Left ventricle myocardium inferior (tissue), 1 donor: ENCODE measurements at regions not wholly inside any gene's neighbourhood (a gene's known extent, or its start where the extent isn't known, plus 50 kb on each side); places are given as distances from the start of the nearest gene placed in this dataset.

Experiments used
- DNase-seq: peaks from one replicate; pipeline ENCODE4 v3.0.0-alpha.2; 2020
- H3K27ac ChIP-seq: fragments of 200-600 bp; replicated peaks from 2 replicates; pipeline ENCODE4 v1.8.0; 2021
- H3K27me3 ChIP-seq: fragments of 200-600 bp; 2 replicates; pipeline ENCODE4 v1.8.0; 2021; ENCODE audit warnings: low read depth
- H3K36me3 ChIP-seq: fragments of 200-600 bp; 2 replicates; pipeline ENCODE4 v1.8.0; 2021
- H3K4me1 ChIP-seq: fragments of 200-600 bp; 2 replicates; pipeline ENCODE4 v1.8.0; 2021
- H3K4me3 ChIP-seq: fragments of 200-600 bp; 2 replicates; pipeline ENCODE4 v1.8.0; 2021; ENCODE audit warnings: mild to moderate bottlenecking, moderate library complexity
- H3K9me3 ChIP-seq: fragments of 200-600 bp; replicated peaks from 2 replicates; pipeline ENCODE4 v1.8.0; 2021
- CTCF ChIP-seq: fragments of 200-600 bp; IDR thresholded peaks from 2 replicates; pipeline ENCODE4 v1.8.0; 2021; ENCODE audit warnings: antibody characterized with exemption, mild to moderate bottlenecking, borderline replicate concordance
- intact Hi-C: fragments of 100-400 bp; cut with micrococcal nuclease; formaldehyde crosslinking; loops from one replicate; pipeline ENCODE4 v1.11.0; 2022
- donor health status: DM: no; HTN: yes; CAD: no; lungs with severe emphysema.

- intact Hi-C loops: no loop called here
- Histone ChIP-seq H3K27me3 (no peaks in the 10 kb centered on the region), H3K4me1 (no peaks in the 10 kb centered on the region), H3K9me3 (peaks cover 21% of the 10 kb centered on the region), H3K4me3 (no peak overlapping the region), H3K27ac (no peak overlapping the region), H3K36me3 (no peaks in the 10 kb centered on the region)
- TF ChIP-seq CTCF: no peak
- no peak for DNase-seq
These were observed 51.0 kb upstream of the MKRN3 start for GRCh38 chr15:23514484-23514883.

- H3K9me3 ChIP-seq: peaks cover 27% of the 10 kb centered on the region
- no peak for DNase-seq
- H3K27me3 ChIP-seq: peaks cover 11% of the 10 kb centered on the region
- no peaks in the 10 kb centered on the region for H3K36me3 ChIP-seq
- no peak overlapping the region for H3K27ac ChIP-seq
- TF ChIP-seq CTCF: no peak
- intact Hi-C loops: no loop called here
- H3K4me3 ChIP-seq: no peak overlapping the region
- no peaks in the 10 kb centered on the region for H3K4me1 ChIP-seq
These were observed 58.7 kb upstream of the MKRN3 start for GRCh38 chr15:23506762-23507161.

GRCh38 chr15:23503980-23504379 lies 56.9 kb upstream of the GOLGA6L2 start:
- intact Hi-C loops: no loop called here
- DNase-seq: no peak

GRCh38 chr15:23503576-23503975 lies 56.5 kb upstream of the GOLGA6L2 start:
- TF ChIP-seq CTCF: no peak
- Histone ChIP-seq H3K4me3 (no peak overlapping the region), H3K27ac (no peak overlapping the region), H3K4me1 (no peaks in the 10 kb centered on the region), H3K36me3 (no peaks in the 10 kb centered on the region), H3K9me3 (no peaks in the 10 kb centered on the region), H3K27me3 (peaks cover 11% of the 10 kb centered on the region)
- DNase-seq: no peak
- intact Hi-C loops: no loop called here

More at GRCh38 chr15:23503980-23504379, 56.9 kb upstream of the GOLGA6L2 start:
- TF ChIP-seq CTCF: no peak
- Histone ChIP-seq H3K36me3 (no peaks in the 10 kb centered on the region), H3K4me3 (no peak overlapping the region), H3K27me3 (peaks cover 11% of the 10 kb centered on the region), H3K9me3 (peaks cover under 1% of the 10 kb centered on the region), H3K27ac (no peak overlapping the region), H3K4me1 (no peaks in the 10 kb centered on the region)

GRCh38 chr15:23497710-23498111 lies 50.7 kb upstream of the GOLGA6L2 start:
- intact Hi-C loops: no loop called here
- no peaks in the 10 kb centered on the region for H3K27me3 ChIP-seq
- H3K27ac ChIP-seq: no peak overlapping the region
- no peaks in the 10 kb centered on the region for H3K9me3 ChIP-seq
- no peaks in the 10 kb centered on the region for H3K36me3 ChIP-seq
- DNase-seq: no peak
- H3K4me3 ChIP-seq: no peak overlapping the region
- TF ChIP-seq CTCF: peak; percentile 49
- H3K4me1 ChIP-seq: no peaks in the 10 kb centered on the region
